ENCODE measurements at regions not wholly inside any gene's neighbourhood (a gene's known extent, or its start where the extent isn't known, plus 50 kb on each side); places are given as distances from the start of the nearest gene placed in this dataset.

- no peak for TF ChIP-seq E4F1 (CRISPR knock-in tag; IDR thresholded peaks at IDR 0.05; ENCODE audit: borderline replicate concordance)
- TF ChIP-seq ZMIZ1 (IDR thresholded peaks at IDR 0.05; ENCODE audit: low read depth in 2 of 2, low read length in 2 of 2): no peak
Measured at GRCh38 chr3:13199006-13199776, 126.0 kb upstream of the IQSEC1 start (continued).

All from K562 (cell line).